Panc1 (cell line): ENCODE measurements at regions not wholly inside any gene's neighbourhood (a gene's known extent, or its start where the extent isn't known, plus 50 kb on each side); places are given as distances from the start of the nearest gene placed in this dataset.

Source experiments
- ATAC-seq: fragments of 200-7000 bp; cut with Tn5 transposase; 2 replicates; pipeline ENCODE4 v1.9.1; 2020; ENCODE audit warnings: mild to moderate bottlenecking, moderate library complexity
- BruUV-seq: library from RNA; stranded (reverse); fragments of 400-500 nt; replicated peaks from 2 replicates; lab custom pipeline; 2021; lab: Mats Ljungman, UMichigan
- CTCF ChIA-PET: fragments of 300-600 bp; sonication (Branson Sonifier 250); formaldehyde crosslinking; loops from one replicate; lab custom pipeline; 2022; ENCODE audit warnings: antibody characterized with exemption; lab: Charles Lee
- POLR2A ChIA-PET: fragments of 300-600 bp; sonication (Branson Sonifier 250); formaldehyde crosslinking; loops from one replicate; lab custom pipeline; 2022; ENCODE audit warnings: antibody characterized with exemption; lab: Charles Lee
- DNase-seq: peaks from one replicate; pipeline ENCODE4 v3.0.0-alpha.2; 2010; ENCODE audit warnings: low read depth, low spot score
- H3K27ac ChIP-seq: 2 replicates; pipeline ENCODE4 v1.5.1; 2011; ENCODE audit warnings: mild to moderate bottlenecking, low read length, inconsistent platforms
- H3K27me3 ChIP-seq: fragments of 200-500 bp; sonication (Bioruptor generic); 2 replicates; pipeline ENCODE4 v1.6.0; 2014; ENCODE audit warnings: low read length, inconsistent platforms; ENCODE audit not compliant: control insufficient read depth, insufficient read depth
- H3K36me3 ChIP-seq: fragments of 200-500 bp; sonication (Bioruptor generic); 2 replicates; pipeline ENCODE4 v1.5.1; 2014; ENCODE audit warnings: inconsistent platforms, mild to moderate bottlenecking, low read length, moderate library complexity; ENCODE audit not compliant: control insufficient read depth, insufficient read depth
- H3K4me1 ChIP-seq: 2 replicates; pipeline ENCODE4 v1.5.1; 2011; ENCODE audit warnings: inconsistent platforms, mild to moderate bottlenecking, low read length, moderate library complexity; ENCODE audit not compliant: control insufficient read depth, insufficient read depth
- H3K4me3 ChIP-seq, 2 experiments: 2 replicates each; pipeline ENCODE4 v1.5.1; 2011 to 2012; ENCODE audit warnings: low read depth in 2 of 2, low read length in 2 of 2, mild to moderate bottlenecking in 2 of 2, inconsistent platforms in 1 of 2, moderate library complexity in 1 of 2
- H3K9me3 ChIP-seq: fragments of 200-500 bp; sonication (Bioruptor generic); 2 replicates; pipeline ENCODE4 v1.5.1; 2014; ENCODE audit warnings: low read depth, mild to moderate bottlenecking, inconsistent platforms, low read length, moderate library complexity; ENCODE audit not compliant: control insufficient read depth, insufficient read depth
- POLR2AphosphoS5 ChIP-seq: IDR thresholded peaks from 2 replicates; pipeline ENCODE4 v1.6.1; 2012; ENCODE audit warnings: mild to moderate bottlenecking, low read depth, low read length, moderate library complexity
- SIN3A ChIP-seq: IDR thresholded peaks from 2 replicates; pipeline ENCODE4 v1.6.1; 2012; ENCODE audit warnings: low read depth, mild to moderate bottlenecking, low read length, moderate library complexity, borderline replicate concordance; ENCODE audit not compliant: insufficient read depth
- TCF7L2 ChIP-seq: IDR thresholded peaks from 2 replicates; pipeline ENCODE4 v1.6.1; 2011; ENCODE audit warnings: mild to moderate bottlenecking, low read depth, low read length, inconsistent platforms
- in situ Hi-C: cut with HindIII; loops from 2 replicates; pipeline ENCODE4 v1.10.0; 2016; ENCODE audit warnings: low sequenced_read_pairs, low pct_unique_long_range_greater_than_20kb
- intact Hi-C: fragments of 100-400 bp; cut with micrococcal nuclease; formaldehyde crosslinking; loops from one replicate; pipeline ENCODE4 v1.10.0; 2022; ENCODE audit not compliant: unreplicated experiment
- TF ChIP-seq, protein P1 (sequence below), 2 experiments: IDR thresholded peaks; 2 replicates each; pipeline ENCODE4 v1.6.1; 2011 to 2012; ENCODE audit warnings: low read depth in 2 of 2, control low read depth in 1 of 2, low read length in 1 of 2, mild to moderate bottlenecking in 1 of 2, moderate library complexity in 1 of 2; ENCODE audit not compliant: insufficient read depth in 1 of 2

DNA sequence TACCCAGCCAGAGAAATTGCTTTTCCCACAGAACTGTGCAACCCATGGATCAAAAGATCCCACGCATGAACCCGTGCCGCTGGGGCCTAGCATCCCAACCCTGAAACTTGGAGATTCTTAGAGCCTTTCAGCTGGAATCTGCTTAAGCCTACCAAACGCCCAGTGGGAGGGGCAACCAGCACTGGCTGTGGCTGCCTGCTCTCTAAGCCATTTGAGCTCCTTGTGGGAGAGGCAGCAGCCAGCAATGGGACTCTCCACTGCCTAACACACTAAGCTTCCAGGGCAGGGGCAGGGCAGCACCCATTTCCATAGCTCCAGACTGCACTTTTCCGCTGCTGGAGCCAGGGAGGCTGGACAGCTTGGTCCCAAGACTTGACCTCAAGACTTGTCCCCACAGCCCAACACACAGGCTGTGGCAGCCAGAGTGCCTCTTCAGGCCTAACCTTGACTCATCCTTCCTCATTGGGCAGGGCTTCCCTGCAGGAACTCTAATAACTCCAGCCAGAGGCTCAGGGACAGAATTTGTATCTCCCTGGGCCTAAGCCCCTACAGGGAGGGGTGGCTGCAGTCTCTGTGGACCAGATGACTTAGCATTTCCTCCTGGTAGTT lies 437.4 kb downstream of the MTRR start:
- no TSS peak for BruUV-seq
- no peak for DNase-seq
- Histone ChIP-seq H3K4me1 (no peaks in the 10 kb centered on the region), H3K4me3 (no peak overlapping the region), H3K36me3 (no peaks in the 10 kb centered on the region), H3K9me3 (no peaks in the 10 kb centered on the region), H3K27ac (no peak overlapping the region), H3K27me3 (no peaks in the 10 kb centered on the region)
- TF ChIP-seq POLR2AphosphoS5: no peak
- TF ChIP-seq, protein P1, sequence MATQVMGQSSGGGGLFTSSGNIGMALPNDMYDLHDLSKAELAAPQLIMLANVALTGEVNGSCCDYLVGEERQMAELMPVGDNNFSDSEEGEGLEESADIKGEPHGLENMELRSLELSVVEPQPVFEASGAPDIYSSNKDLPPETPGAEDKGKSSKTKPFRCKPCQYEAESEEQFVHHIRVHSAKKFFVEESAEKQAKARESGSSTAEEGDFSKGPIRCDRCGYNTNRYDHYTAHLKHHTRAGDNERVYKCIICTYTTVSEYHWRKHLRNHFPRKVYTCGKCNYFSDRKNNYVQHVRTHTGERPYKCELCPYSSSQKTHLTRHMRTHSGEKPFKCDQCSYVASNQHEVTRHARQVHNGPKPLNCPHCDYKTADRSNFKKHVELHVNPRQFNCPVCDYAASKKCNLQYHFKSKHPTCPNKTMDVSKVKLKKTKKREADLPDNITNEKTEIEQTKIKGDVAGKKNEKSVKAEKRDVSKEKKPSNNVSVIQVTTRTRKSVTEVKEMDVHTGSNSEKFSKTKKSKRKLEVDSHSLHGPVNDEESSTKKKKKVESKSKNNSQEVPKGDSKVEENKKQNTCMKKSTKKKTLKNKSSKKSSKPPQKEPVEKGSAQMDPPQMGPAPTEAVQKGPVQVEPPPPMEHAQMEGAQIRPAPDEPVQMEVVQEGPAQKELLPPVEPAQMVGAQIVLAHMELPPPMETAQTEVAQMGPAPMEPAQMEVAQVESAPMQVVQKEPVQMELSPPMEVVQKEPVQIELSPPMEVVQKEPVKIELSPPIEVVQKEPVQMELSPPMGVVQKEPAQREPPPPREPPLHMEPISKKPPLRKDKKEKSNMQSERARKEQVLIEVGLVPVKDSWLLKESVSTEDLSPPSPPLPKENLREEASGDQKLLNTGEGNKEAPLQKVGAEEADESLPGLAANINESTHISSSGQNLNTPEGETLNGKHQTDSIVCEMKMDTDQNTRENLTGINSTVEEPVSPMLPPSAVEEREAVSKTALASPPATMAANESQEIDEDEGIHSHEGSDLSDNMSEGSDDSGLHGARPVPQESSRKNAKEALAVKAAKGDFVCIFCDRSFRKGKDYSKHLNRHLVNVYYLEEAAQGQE (IDR thresholded peaks at IDR 0.05; ENCODE audit: insufficient read depth in 1 of 2, low read depth in 2 of 2, low read length in 1 of 2): no peak
- TF ChIP-seq TCF7L2: no peak
- TF ChIP-seq SIN3A: no peak
- intact Hi-C loops: no loop called here
- no peak for ATAC-seq
- POLR2A ChIA-PET: no interaction called here
- CTCF ChIA-PET: no interaction called here
- in situ Hi-C loops: no loop called here

DNA sequence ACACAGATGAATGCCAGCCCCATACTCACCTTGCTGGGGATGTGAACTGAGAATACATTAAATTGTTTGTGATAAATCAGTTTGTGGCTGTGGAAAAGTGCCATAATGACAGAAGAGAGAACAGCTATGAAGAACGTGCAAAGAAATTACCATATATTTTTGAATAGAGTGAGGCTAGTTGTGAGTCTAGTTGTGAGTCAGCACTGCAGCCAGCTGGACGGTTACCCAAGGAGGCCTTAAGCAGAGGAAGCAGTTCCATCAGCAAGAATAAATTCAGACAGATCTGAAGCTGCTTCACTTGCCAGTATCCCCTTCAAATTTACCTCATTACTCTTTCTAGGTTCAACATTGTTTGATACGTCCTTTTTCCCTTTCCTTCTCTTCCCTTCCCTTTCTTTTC lies 446.0 kb downstream of the MTRR start:
- no TSS peak for BruUV-seq
- H3K9me3 ChIP-seq: no peaks in the 10 kb centered on the region
- H3K4me1 ChIP-seq: no peaks in the 10 kb centered on the region
- no peaks in the 10 kb centered on the region for H3K36me3 ChIP-seq
- ChIA-PET POLR2A (no interaction called here), CTCF (no interaction called here)
- H3K27me3 ChIP-seq: no peaks in the 10 kb centered on the region
- intact Hi-C loops: no loop called here
- H3K4me3 ChIP-seq: no peak overlapping the region
- in situ Hi-C loops: no loop called here
- no peak overlapping the region for H3K27ac ChIP-seq
- DNase-seq (no peak), ATAC-seq (no peak)
- no peak for TF ChIP-seq SIN3A
- TF ChIP-seq TCF7L2: no peak
- no peak for TF ChIP-seq POLR2AphosphoS5

DNA sequence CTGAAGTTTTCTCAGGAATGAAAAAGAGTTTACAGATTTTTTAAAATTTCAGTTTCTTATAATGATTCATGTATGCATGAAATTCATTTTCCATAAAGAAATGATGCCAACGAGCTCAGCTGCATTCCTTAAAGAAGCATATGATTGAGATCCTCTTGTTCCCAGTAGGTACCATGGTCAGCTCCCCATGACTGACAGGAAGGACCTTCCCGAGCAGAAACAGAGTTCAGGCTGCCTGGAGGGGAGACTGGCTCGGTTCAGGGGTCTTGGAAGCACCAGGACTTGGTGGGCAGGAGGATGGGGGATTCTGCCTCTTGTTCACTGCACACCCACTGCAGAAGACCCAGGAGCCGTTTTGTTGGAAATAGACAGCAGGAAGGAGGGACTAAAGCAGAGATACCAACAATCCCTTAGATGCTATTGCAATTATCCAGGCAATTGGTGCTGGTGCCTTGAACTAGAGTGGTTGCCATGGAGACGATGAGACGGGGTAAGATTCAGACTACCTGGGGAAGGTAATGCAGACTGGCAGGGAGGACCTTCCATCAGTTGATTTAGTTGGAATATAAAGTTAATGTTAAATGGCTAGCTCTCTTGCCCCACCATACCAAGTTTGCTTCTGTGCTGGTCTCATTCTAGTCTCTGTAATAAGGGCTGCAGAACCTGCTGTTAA lies 447.8 kb downstream of the MTRR start:
- Histone ChIP-seq H3K36me3 (no peaks in the 10 kb centered on the region), H3K4me3 (no peak overlapping the region), H3K9me3 (no peaks in the 10 kb centered on the region), H3K4me1 (no peaks in the 10 kb centered on the region), H3K27me3 (no peaks in the 10 kb centered on the region), H3K27ac (no peak overlapping the region)
- BruUV-seq: no TSS peak
- intact Hi-C loops: no loop called here
- no peak for DNase-seq
- ATAC-seq: no peak
- in situ Hi-C loops: no loop called here
- TF ChIP-seq, protein P1 (IDR thresholded peaks at IDR 0.05; ENCODE audit: insufficient read depth in 1 of 2, low read depth in 2 of 2, low read length in 1 of 2): peak; percentile 56 to 61; a peak in 2 of 4 replicates
- TF ChIP-seq POLR2AphosphoS5: no peak
- POLR2A ChIA-PET: no interaction called here
- CTCF ChIA-PET: no interaction called here
